IgD-negative memory B cell (primary cell): ENCODE measurements at regions not wholly inside any gene's neighbourhood (a gene's known extent, or its start where the extent isn't known, plus 50 kb on each side); places are given as distances from the start of the nearest gene placed in this dataset.
A peak's percentile ranks its signal among the peaks of the same experiment; 100 is the strongest.
"Not testable (repeated sequence)": the region's sequence is repeated elsewhere in the genome, so short reads cannot be mapped to it uniquely, and the experiment has no call there.

Experiments used
- H3K27ac Mint-ChIP-seq, 3 donors: one replicate each; pipeline ENCODE4 v1.8.0; 2020 to 2022; ENCODE audit warnings: mild to moderate bottlenecking in 3 of 3, mixed read lengths in 3 of 3, moderate library complexity in 1 of 3
- H3K27me3 Mint-ChIP-seq: one replicate; pipeline ENCODE4 v1.8.0; 2021; ENCODE audit warnings: mixed read lengths
- H3K36me3 Mint-ChIP-seq: one replicate; pipeline ENCODE4 v1.8.0; 2020; ENCODE audit warnings: mild to moderate bottlenecking, mixed read lengths
- H3K4me1 Mint-ChIP-seq, 3 donors: one replicate each; pipeline ENCODE4 v1.8.0; 2020 to 2022; ENCODE audit warnings: mixed read lengths in 3 of 3, mild to moderate bottlenecking in 1 of 3
- H3K4me3 Mint-ChIP-seq, 4 donors: one replicate each; pipeline ENCODE4 v1.8.0; 2020 to 2022; ENCODE audit warnings: mild to moderate bottlenecking in 4 of 4, mixed read lengths in 4 of 4, moderate library complexity in 3 of 4
- H3K9me3 Mint-ChIP-seq, 3 donors: one replicate each; pipeline ENCODE4 v1.8.0; 2020 to 2021; ENCODE audit warnings: mixed read lengths in 3 of 3, mild to moderate bottlenecking in 1 of 3

- Mint-ChIP-seq H3K4me3 (no peak overlapping the region), H3K4me1 (no peaks in the 10 kb centered on the region), H3K27me3 (no peaks in the 10 kb centered on the region), H3K27ac (peak overlapping the region in 1 of 3 donors; percentile 24), H3K36me3 (peaks cover 14% of the 10 kb centered on the region), H3K9me3 (no peaks in the 10 kb centered on the region)
Observed at GRCh38 chr6:144449911-144450597, 164.9 kb downstream of the UTRN start.

DNA sequence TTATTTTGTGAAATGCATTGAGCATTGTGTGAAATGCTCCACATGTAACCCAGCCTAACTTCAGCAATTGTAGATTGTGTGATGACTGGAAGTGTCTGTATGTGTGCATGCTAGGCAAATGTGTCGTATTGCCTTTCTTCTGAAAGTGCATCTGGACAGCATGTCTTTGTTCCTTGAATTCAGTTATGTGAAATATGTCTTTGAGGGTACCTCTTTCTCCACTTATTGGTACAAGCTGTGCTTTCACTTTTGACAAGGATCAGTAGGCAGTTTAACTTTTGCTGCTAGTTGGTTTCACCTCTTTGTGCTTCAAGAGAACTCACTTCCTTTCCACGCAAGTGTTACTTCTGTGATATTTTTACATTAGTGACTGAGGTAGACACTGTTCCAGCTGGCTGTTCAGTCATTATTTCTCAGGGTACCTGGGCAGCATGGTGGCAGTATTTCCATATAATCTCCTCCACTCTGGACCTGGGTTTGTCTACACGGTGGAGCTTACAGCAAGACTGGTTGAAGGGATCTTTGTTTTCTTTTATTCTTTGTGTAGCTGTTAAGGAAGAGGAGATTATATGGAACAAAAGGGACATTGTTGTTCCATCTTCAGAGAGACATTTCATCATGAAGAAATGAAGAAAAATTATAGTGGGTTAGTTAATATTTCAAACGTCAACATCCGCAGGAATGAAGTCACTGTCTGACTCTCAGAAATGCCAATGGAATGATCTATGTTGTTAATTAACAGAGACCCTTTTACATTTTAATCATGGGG lies 175.4 kb downstream of the UTRN start:
- peaks cover 17% of the 10 kb centered on the region for H3K36me3 Mint-ChIP-seq
- peaks cover 0 to 4% (median 2%) of the 10 kb centered on the region in 3 donors for H3K9me3 Mint-ChIP-seq
- H3K27ac Mint-ChIP-seq: peak overlapping the region in 1 of 3 donors; percentile 20
- peaks cover 6 to 13% (median 8%) of the 10 kb centered on the region in 3 donors for H3K4me1 Mint-ChIP-seq
- no peaks in the 10 kb centered on the region for H3K27me3 Mint-ChIP-seq
- peak overlapping the region in 1 of 4 donors; percentile 40 for H3K4me3 Mint-ChIP-seq

DNA sequence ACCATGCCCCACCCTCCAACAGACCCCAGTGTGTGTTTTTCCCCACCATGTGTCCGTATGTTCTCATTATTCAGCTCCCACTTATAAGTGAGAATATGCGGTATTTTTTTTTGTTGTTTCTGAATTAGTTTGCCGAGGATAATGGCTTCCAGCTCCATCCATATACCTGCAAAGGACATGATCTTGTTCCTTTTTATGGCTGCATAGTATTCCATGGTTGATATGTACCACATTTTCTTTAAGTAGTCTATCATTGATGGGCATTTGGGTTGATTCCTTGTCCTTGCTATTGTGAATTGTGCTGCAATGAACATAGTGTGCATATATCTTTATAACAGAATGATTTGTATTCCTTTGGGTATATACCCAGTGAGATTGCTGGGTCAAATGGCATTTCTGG lies 176.9 kb downstream of the UTRN start:
- Mint-ChIP-seq H3K9me3 (peaks cover 0 to 4% (median 2%) of the 10 kb centered on the region in 3 donors), H3K27ac (no peak overlapping the region), H3K27me3 (no peaks in the 10 kb centered on the region), H3K36me3 (peaks cover 14% of the 10 kb centered on the region), H3K4me1 (peaks cover 6 to 10% (median 8%) of the 10 kb centered on the region in 3 donors), H3K4me3 (no peak overlapping the region)

DNA sequence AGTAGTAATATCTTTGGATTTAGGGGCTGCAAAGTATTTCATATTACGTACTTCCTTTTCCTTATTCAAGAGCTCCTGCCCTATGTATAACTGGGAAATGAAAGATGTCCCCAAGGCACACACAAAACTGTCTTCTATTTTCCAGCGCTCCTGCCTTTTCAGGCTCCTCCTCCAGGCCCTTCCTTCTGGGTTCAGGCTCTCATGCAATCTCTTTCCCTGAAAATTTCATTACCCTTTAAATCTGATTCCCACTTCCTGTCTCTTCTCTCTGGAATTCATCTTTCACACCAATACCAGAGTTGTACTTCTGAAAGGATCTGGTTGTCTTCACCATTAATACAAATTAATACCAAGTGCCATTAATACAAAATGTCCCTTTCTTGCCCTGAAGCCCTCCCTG lies 181.6 kb downstream of the UTRN start:
- H3K4me1 Mint-ChIP-seq: peaks cover 0 to 2% (median 0%) of the 10 kb centered on the region in 3 donors
- H3K9me3 Mint-ChIP-seq: peaks cover 0 to 4% (median 2%) of the 10 kb centered on the region in 3 donors
- H3K27me3 Mint-ChIP-seq: no peaks in the 10 kb centered on the region
- peaks cover 11% of the 10 kb centered on the region for H3K36me3 Mint-ChIP-seq
- no peak overlapping the region for H3K4me3 Mint-ChIP-seq
- H3K27ac Mint-ChIP-seq: peak overlapping the region in 1 of 3 donors; percentile 28

DNA sequence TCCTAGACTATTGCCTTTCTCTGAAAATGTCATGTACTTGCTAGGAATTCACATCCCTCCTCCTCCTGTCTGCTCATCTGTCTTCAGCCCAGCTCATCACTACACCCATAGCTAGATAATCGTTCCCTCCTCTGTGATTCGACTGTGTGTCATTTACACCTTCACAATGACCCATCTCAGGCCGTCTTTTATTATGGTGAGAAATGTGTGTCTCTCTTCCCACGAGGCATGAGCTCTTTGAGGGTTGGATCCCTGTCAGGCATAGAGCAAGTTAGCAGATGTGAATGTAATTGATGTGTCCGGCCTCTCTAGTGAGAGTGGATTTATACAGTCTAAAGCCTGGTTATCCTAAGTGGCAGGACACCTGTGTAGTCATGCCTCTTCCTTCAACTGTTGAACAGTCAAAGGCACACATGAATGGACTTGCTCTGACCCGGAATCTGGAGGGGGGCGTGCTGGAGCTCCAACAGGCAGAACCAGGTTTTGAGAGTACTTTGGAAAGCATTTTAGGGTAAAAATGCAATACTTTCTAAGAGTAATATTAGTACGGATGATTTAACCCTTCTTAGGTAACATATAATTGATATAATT lies 182.1 kb downstream of the UTRN start:
- peaks cover 12% of the 10 kb centered on the region for H3K36me3 Mint-ChIP-seq

GRCh38 chr6:144467921-144468320 lies 182.8 kb downstream of the UTRN start:
- H3K4me1 Mint-ChIP-seq: peaks cover 0 to 2% (median 0%) of the 10 kb centered on the region in 3 donors
- H3K9me3 Mint-ChIP-seq: no peaks in the 10 kb centered on the region
- peaks cover 12% of the 10 kb centered on the region for H3K36me3 Mint-ChIP-seq
- H3K4me3 Mint-ChIP-seq: no peak overlapping the region
- H3K27ac Mint-ChIP-seq: no peak overlapping the region
- no peaks in the 10 kb centered on the region for H3K27me3 Mint-ChIP-seq

More for the DNA sequence above, 182.1 kb downstream of the UTRN start:
- H3K4me3 Mint-ChIP-seq: no peak overlapping the region
- H3K9me3 Mint-ChIP-seq: no peaks in the 10 kb centered on the region
- H3K27me3 Mint-ChIP-seq: no peaks in the 10 kb centered on the region
- peak overlapping the region in 1 of 3 donors; percentile 28 for H3K27ac Mint-ChIP-seq
- H3K4me1 Mint-ChIP-seq: peaks cover 0 to 2% (median 0%) of the 10 kb centered on the region in 3 donors

DNA sequence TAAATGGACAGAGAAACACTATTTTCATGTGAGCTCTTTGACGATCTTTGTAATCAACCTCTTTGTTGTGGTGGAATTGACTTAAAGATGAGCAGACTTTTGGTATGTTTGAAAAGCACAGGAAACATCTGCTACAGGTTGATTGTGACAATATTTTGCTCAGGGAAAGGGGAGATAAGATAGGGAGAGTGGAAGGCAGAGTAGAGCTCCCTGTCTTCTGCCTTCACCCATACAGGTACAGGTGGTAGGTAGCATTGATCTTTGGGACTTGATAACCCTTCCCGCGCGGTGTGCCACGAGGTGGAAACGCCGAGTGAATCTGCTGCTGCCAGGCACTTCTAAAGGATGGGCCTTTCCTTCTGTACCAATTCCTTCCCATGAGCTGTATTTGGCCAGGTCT lies 183.6 kb downstream of the UTRN start:
- Mint-ChIP-seq H3K27ac (peak overlapping the region in 1 of 3 donors; percentile 5), H3K36me3 (peaks cover 12% of the 10 kb centered on the region), H3K4me1 (no peaks in the 10 kb centered on the region), H3K9me3 (no peaks in the 10 kb centered on the region), H3K27me3 (no peaks in the 10 kb centered on the region), H3K4me3 (no peak overlapping the region)

DNA sequence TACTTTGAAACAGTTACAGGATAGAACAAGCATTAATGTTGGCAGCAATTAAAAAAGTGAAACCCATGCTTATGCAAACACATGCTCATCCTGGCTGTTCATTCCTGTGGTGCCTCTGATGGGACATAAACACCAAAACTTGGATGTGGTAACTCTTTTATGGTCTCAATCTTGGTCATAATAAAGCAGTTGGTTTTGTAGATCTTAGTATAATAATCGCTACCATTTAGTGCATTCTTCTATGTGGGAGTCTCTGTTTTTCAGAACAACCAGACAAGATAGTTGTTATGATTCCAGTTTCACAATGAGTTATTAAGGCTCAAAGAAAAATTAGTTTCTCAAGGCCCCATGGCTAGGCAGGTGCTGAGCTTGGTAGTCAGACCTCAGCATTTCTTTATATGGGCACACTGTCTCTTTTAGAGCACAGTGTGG lies 184.0 kb downstream of the UTRN start:
- peaks cover 10% of the 10 kb centered on the region for H3K36me3 Mint-ChIP-seq
- no peaks in the 10 kb centered on the region for H3K4me1 Mint-ChIP-seq
- no peaks in the 10 kb centered on the region for H3K27me3 Mint-ChIP-seq
- peak overlapping the region in 1 of 3 donors; percentile 5 for H3K27ac Mint-ChIP-seq
- no peaks in the 10 kb centered on the region for H3K9me3 Mint-ChIP-seq
- no peak overlapping the region for H3K4me3 Mint-ChIP-seq

GRCh38 chr6:144470201-144470600 lies 185.1 kb downstream of the UTRN start:
- not testable (repeated sequence) for H3K27ac Mint-ChIP-seq, H3K9me3 Mint-ChIP-seq, H3K4me3 Mint-ChIP-seq, H3K4me1 Mint-ChIP-seq, H3K36me3 Mint-ChIP-seq, H3K27me3 Mint-ChIP-seq

- Mint-ChIP-seq H3K36me3 (peaks cover 9% of the 10 kb centered on the region), H3K4me1 (peaks cover 0 to 5% (median 0%) of the 10 kb centered on the region in 3 donors), H3K9me3 (no peaks in the 10 kb centered on the region), H3K27me3 (no peaks in the 10 kb centered on the region), H3K27ac (peak overlapping the region in 2 of 3 donors; percentile 4 to 9), H3K4me3 (no peak overlapping the region)
Observed at GRCh38 chr6:144471986-144472385, 186.9 kb downstream of the UTRN start.

DNA sequence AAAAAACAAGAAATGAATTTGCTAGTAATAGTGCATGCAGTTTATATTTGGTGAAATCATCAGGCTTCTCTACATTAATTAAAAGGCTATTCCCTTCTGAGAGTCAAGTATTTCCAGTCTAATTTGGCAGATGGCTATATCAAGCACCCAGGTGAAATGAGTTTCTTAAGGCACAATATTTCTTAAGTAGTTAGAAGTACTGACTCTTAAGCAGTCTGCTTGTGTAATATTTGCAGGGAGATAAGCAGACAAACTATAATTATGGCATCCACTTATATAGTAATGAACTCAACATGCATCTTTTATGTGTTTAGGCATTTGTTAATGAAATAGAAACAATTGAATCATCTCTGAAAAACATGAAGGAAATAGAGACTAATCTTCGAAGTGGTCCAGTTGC lies 189.2 kb downstream of the UTRN start:
- H3K36me3 Mint-ChIP-seq: peaks cover 9% of the 10 kb centered on the region
- H3K4me3 Mint-ChIP-seq: no peak overlapping the region
- H3K27me3 Mint-ChIP-seq: no peaks in the 10 kb centered on the region
- H3K27ac Mint-ChIP-seq: no peak overlapping the region
- H3K9me3 Mint-ChIP-seq: no peaks in the 10 kb centered on the region
- H3K4me1 Mint-ChIP-seq: peaks cover 0 to 7% (median 0%) of the 10 kb centered on the region in 3 donors

GRCh38 chr6:144474904-144475303 lies 189.8 kb downstream of the UTRN start:
- H3K4me3 Mint-ChIP-seq: no peak overlapping the region
- no peaks in the 10 kb centered on the region for H3K9me3 Mint-ChIP-seq
- H3K27ac Mint-ChIP-seq: peak overlapping the region in 1 of 3 donors; percentile 61
- H3K4me1 Mint-ChIP-seq: peaks cover 0 to 7% (median 0%) of the 10 kb centered on the region in 3 donors
- no peaks in the 10 kb centered on the region for H3K27me3 Mint-ChIP-seq
- H3K36me3 Mint-ChIP-seq: peaks cover 9% of the 10 kb centered on the region

- H3K4me3 Mint-ChIP-seq: no peak overlapping the region
- H3K27me3 Mint-ChIP-seq: no peaks in the 10 kb centered on the region
- peaks cover 9% of the 10 kb centered on the region for H3K36me3 Mint-ChIP-seq
- no peaks in the 10 kb centered on the region for H3K9me3 Mint-ChIP-seq
- peaks cover 0 to 7% (median 0%) of the 10 kb centered on the region in 3 donors for H3K4me1 Mint-ChIP-seq
- peak overlapping the region in 1 of 3 donors; percentile 61 for H3K27ac Mint-ChIP-seq
Observed at GRCh38 chr6:144475411-144475810, 190.3 kb downstream of the UTRN start.

DNA sequence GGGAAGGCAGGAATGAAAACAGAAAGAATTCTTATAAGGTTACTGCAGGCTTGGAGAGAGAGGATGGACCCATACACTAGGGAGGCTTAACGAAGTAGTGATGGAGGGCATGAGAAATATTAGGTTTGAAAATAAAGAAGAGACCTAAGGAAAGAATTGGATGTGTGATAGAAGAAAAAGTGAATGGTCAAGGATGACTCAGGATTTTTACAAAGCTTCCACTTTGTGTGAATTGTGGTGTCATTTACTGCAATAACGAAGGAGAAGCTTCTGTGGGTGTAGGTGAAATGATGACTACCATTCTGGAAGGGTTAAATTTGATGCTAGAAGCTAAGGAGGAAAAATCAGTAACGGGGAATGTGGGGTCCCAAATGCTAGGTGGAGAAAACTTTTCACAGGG lies 191.2 kb downstream of the UTRN start:
- Mint-ChIP-seq H3K9me3 (no peaks in the 10 kb centered on the region), H3K27me3 (no peaks in the 10 kb centered on the region), H3K4me1 (peaks cover 0 to 7% (median 0%) of the 10 kb centered on the region in 3 donors), H3K4me3 (no peak overlapping the region), H3K36me3 (peaks cover 9% of the 10 kb centered on the region), H3K27ac (no peak overlapping the region)

DNA sequence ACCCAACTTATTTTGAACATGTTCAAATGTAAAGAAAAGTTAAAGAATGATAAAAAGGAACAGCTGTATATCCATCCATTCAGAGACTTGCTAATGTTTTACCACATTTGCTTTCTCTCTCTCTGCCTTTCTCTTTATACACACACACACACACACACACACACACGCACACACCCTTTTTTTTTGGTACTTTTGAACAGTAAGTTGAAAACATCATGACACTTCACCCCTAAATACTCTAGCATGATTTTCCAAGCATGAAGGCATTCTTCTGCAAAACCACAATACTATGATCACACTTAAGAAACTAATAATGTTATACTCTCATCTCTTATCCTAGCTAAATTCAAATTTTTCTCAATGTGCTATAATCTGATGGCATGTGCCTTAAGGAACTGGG lies 192.3 kb downstream of the UTRN start:
- Mint-ChIP-seq H3K27me3 (no peaks in the 10 kb centered on the region), H3K4me3 (no peak overlapping the region), H3K27ac (peak overlapping the region in 2 of 3 donors; percentile 5 to 69), H3K36me3 (peaks cover 4% of the 10 kb centered on the region), H3K4me1 (peaks cover 0 to 7% (median 3%) of the 10 kb centered on the region in 3 donors), H3K9me3 (no peaks in the 10 kb centered on the region)
